SK-N-SH treated with all-trans-retinoic acid at 6 μM for 48 hours (cell line): ENCODE measurements at regions not wholly inside any gene's neighbourhood (a gene's known extent, or its start where the extent isn't known, plus 50 kb on each side); places are given as distances from the start of the nearest gene placed in this dataset.

Source experiments
- ATAC-seq: fragments of 200-7000 bp; cut with Tn5 transposase; 3 replicates; pipeline ENCODE4 v1.9.1; 2020; ENCODE audit warnings: mild to moderate bottlenecking, moderate library complexity
- CREB5 ChIP-seq: fragments of 250-450 bp; sonication (Bioruptor Pico); IDR thresholded peaks from 2 replicates; pipeline ENCODE4 v1.5.1; 2020; ENCODE audit warnings: low read depth, mild to moderate bottlenecking, moderate library complexity
- CSDC2 ChIP-seq: fragments of 250-450 bp; sonication (Bioruptor Pico); IDR thresholded peaks from 2 replicates; pipeline ENCODE4 v1.5.0; 2020; ENCODE audit warnings: mild to moderate bottlenecking, moderate library complexity
- CSRNP3 ChIP-seq: fragments of 250-450 bp; sonication (Bioruptor Pico); IDR thresholded peaks from 2 replicates; pipeline ENCODE4 v1.5.1; 2021; ENCODE audit warnings: mild to moderate bottlenecking, moderate library complexity
- ESRRG ChIP-seq: fragments of 250-450 bp; sonication (Bioruptor Pico); IDR thresholded peaks from 2 replicates; pipeline ENCODE4 v1.6.1; 2021; ENCODE audit warnings: mild to moderate bottlenecking
- GLIS3 ChIP-seq: fragments of 250-450 bp; sonication (Bioruptor Pico); IDR thresholded peaks from 2 replicates; pipeline ENCODE4 v1.5.0; 2020; ENCODE audit warnings: mild to moderate bottlenecking, moderate library complexity
- PATZ1 ChIP-seq: fragments of 250-450 bp; sonication (Bioruptor Pico); IDR thresholded peaks from 2 replicates; pipeline ENCODE4 v1.8.0; 2020; ENCODE audit warnings: mild to moderate bottlenecking, moderate library complexity, borderline replicate concordance
- PPARA ChIP-seq: fragments of 250-450 bp; sonication (Bioruptor Pico); IDR thresholded peaks from 2 replicates; pipeline ENCODE4 v1.5.0; 2020; ENCODE audit warnings: mild to moderate bottlenecking, borderline replicate concordance
- SNAI2 ChIP-seq: fragments of 250-450 bp; sonication (Bioruptor Pico); IDR thresholded peaks from 2 replicates; pipeline ENCODE4 v1.5.0; 2020; ENCODE audit warnings: mild to moderate bottlenecking, moderate library complexity
- TCF4 ChIP-seq: fragments of 250-450 bp; sonication (Bioruptor Pico); IDR thresholded peaks from 2 replicates; pipeline ENCODE4 v1.8.0; 2021; ENCODE audit warnings: mild to moderate bottlenecking, moderate library complexity, borderline replicate concordance
- ZC3H10 ChIP-seq: fragments of 250-450 bp; sonication (Bioruptor Pico); IDR thresholded peaks from 2 replicates; pipeline ENCODE4 v1.5.1; 2021; ENCODE audit warnings: mild to moderate bottlenecking, moderate library complexity
- ZFP3 ChIP-seq: fragments of 250-450 bp; sonication (Bioruptor Pico); IDR thresholded peaks from 2 replicates; pipeline ENCODE4 v1.5.0; 2020; ENCODE audit warnings: mild to moderate bottlenecking, moderate library complexity
- ZFP30 ChIP-seq: fragments of 450-650 bp; formaldehyde crosslinking; IDR thresholded peaks from 2 replicates; pipeline ENCODE4 v1.5.0; 2022; ENCODE audit warnings: mild to moderate bottlenecking, moderate library complexity
- ZNF565 ChIP-seq: fragments of 450-650 bp; formaldehyde crosslinking; conservative IDR thresholded peaks from 2 replicates; pipeline ENCODE4 v1.5.0; 2020; ENCODE audit warnings: low read depth, mild to moderate bottlenecking, moderate library complexity
- ZNF70 ChIP-seq: fragments of 450-650 bp; formaldehyde crosslinking; IDR thresholded peaks from 2 replicates; pipeline ENCODE4 v1.5.0; 2020; ENCODE audit warnings: mild to moderate bottlenecking, moderate library complexity
- ZNF8 ChIP-seq: fragments of 450-650 bp; formaldehyde crosslinking; IDR thresholded peaks from 2 replicates; pipeline ENCODE4 v1.5.0; 2020; ENCODE audit warnings: mild to moderate bottlenecking, moderate library complexity
- TF ChIP-seq, protein P1 (sequence below): fragments of 250-450 bp; sonication (Bioruptor Pico); IDR thresholded peaks from 2 replicates; pipeline ENCODE4 v1.8.0; 2021; ENCODE audit warnings: low read depth, mild to moderate bottlenecking, moderate library complexity, borderline replicate concordance
- TF ChIP-seq, protein P2 (sequence below): fragments of 250-450 bp; sonication (Bioruptor Pico); IDR thresholded peaks from 2 replicates; pipeline ENCODE4 v1.5.0; 2020; ENCODE audit warnings: mild to moderate bottlenecking, moderate library complexity

DNA sequence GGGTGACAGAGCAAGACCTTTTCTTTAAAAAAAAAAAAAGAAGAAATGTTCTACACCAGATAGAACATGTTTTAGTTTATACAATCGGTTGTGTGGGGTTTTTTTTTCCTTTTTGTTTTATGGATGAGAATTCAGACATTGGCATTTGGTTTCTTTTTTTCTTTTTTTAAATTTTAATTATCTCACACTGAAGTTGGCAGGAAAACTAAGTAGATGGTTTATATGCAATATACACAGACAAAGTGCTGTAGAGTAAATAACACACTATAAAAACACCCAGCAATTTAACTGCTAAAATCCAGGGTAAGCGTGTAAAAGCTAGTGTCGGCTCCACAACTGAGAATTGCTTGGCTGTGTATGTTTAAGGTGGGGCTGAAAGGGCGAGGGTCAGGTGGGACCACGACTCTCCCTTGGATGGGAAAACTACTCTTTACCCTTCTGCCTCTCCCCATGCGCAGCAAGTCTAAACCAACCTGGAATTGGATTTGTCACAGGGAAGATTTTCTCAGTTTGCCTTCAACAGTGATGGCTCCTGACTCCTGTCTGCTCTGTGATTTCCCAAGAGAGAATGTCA lies 147.1 kb upstream of the MARCKS start:
- TF ChIP-seq ESRRG (CRISPR knock-in tag), result no peak
- TF ChIP-seq ZFP30, result no peak
- TF ChIP-seq CREB5 (CRISPR knock-in tag), result no peak
- no peak for TF ChIP-seq PATZ1 (CRISPR knock-in tag)
- TF ChIP-seq, protein P1, sequence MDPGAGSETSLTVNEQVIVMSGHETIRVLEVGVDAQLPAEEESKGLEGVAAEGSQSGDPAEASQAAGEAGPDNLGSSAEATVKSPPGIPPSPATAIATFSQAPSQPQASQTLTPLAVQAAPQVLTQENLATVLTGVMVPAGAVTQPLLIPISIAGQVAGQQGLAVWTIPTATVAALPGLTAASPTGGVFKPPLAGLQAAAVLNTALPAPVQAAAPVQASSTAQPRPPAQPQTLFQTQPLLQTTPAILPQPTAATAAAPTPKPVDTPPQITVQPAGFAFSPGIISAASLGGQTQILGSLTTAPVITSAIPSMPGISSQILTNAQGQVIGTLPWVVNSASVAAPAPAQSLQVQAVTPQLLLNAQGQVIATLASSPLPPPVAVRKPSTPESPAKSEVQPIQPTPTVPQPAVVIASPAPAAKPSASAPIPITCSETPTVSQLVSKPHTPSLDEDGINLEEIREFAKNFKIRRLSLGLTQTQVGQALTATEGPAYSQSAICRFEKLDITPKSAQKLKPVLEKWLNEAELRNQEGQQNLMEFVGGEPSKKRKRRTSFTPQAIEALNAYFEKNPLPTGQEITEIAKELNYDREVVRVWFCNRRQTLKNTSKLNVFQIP, result no peak
- no peak for TF ChIP-seq TCF4 (CRISPR knock-in tag)
- TF ChIP-seq, protein P2, sequence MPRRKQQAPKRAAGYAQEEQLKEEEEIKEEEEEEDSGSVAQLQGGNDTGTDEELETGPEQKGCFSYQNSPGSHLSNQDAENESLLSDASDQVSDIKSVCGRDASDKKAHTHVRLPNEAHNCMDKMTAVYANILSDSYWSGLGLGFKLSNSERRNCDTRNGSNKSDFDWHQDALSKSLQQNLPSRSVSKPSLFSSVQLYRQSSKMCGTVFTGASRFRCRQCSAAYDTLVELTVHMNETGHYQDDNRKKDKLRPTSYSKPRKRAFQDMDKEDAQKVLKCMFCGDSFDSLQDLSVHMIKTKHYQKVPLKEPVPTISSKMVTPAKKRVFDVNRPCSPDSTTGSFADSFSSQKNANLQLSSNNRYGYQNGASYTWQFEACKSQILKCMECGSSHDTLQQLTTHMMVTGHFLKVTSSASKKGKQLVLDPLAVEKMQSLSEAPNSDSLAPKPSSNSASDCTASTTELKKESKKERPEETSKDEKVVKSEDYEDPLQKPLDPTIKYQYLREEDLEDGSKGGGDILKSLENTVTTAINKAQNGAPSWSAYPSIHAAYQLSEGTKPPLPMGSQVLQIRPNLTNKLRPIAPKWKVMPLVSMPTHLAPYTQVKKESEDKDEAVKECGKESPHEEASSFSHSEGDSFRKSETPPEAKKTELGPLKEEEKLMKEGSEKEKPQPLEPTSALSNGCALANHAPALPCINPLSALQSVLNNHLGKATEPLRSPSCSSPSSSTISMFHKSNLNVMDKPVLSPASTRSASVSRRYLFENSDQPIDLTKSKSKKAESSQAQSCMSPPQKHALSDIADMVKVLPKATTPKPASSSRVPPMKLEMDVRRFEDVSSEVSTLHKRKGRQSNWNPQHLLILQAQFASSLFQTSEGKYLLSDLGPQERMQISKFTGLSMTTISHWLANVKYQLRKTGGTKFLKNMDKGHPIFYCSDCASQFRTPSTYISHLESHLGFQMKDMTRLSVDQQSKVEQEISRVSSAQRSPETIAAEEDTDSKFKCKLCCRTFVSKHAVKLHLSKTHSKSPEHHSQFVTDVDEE, result no peak
- no peak for TF ChIP-seq ZNF70 (CRISPR knock-in tag)
- TF ChIP-seq GLIS3, result no peak
- ATAC-seq, result no peak

- no peak for ATAC-seq
- TF ChIP-seq ZNF8 (CRISPR knock-in tag) (no peak), ESRRG (CRISPR knock-in tag) (no peak), ZFP30 (no peak), CSDC2 (CRISPR knock-in tag) (no peak), SNAI2 (CRISPR knock-in tag) (no peak), TCF4 (CRISPR knock-in tag) (no peak), PPARA (CRISPR knock-in tag) (no peak), ZNF565 (CRISPR knock-in tag) (no peak), PATZ1 (CRISPR knock-in tag) (no peak), ZC3H10 (CRISPR knock-in tag) (no peak), ZNF70 (CRISPR knock-in tag) (no peak), CSRNP3 (CRISPR knock-in tag) (no peak), ZFP3 (CRISPR knock-in tag) (no peak)
- TF ChIP-seq, protein P1, result no peak
Observed at GRCh38 chr6:113713665-113714064, 143.5 kb upstream of the MARCKS start.
